Ovary (tissue), 3 donors: ENCODE measurements at regions not wholly inside any gene's neighbourhood (a gene's known extent, or its start where the extent isn't known, plus 50 kb on each side); places are given as distances from the start of the nearest gene placed in this dataset.

Experiments used
- EP300 ChIP-seq: sonication (generic); formaldehyde crosslinking; IDR thresholded peaks from one replicate; pipeline ENCODE4 v1.6.1; 2017; ENCODE audit warnings: antibody characterized with exemption
- TF ChIP-seq, protein P1 (sequence below), 3 donors: fragments of 450-650 bp in 2 of 3; fragments of 200-600 bp in 1 of 3; IDR thresholded peaks; one replicate each; pipeline versions ENCODE4 v1.5.1 to v1.8.0; 2016 to 2022; ENCODE audit warnings: antibody characterized with exemption in 3 of 3, mild to moderate bottlenecking in 1 of 3
- donor health status: DM: no; HTN: no; CAD: no.

DNA sequence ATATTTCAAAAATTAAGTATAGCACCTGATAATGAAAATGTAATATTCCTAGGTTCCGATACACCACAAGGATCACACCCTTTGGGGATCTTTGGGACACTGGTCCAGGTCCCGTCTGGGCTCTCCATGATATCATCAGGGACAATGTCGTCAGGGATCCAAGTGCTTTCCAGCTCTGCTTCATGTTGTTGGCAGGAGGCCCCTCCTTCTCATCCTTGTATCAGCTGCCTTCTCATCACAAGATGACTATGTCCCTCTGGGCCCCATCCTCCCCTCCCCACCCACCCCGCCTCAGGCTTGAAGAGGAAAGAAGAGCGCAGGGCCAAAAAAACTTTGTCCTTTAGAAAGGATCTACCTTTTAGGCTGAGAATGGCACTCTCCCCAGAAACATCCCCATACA lies 128.3 kb upstream of the KLF3 start:
- TF ChIP-seq EP300, result no peak
- TF ChIP-seq, protein P1, sequence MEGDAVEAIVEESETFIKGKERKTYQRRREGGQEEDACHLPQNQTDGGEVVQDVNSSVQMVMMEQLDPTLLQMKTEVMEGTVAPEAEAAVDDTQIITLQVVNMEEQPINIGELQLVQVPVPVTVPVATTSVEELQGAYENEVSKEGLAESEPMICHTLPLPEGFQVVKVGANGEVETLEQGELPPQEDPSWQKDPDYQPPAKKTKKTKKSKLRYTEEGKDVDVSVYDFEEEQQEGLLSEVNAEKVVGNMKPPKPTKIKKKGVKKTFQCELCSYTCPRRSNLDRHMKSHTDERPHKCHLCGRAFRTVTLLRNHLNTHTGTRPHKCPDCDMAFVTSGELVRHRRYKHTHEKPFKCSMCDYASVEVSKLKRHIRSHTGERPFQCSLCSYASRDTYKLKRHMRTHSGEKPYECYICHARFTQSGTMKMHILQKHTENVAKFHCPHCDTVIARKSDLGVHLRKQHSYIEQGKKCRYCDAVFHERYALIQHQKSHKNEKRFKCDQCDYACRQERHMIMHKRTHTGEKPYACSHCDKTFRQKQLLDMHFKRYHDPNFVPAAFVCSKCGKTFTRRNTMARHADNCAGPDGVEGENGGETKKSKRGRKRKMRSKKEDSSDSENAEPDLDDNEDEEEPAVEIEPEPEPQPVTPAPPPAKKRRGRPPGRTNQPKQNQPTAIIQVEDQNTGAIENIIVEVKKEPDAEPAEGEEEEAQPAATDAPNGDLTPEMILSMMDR (IDR thresholded peaks at IDR 0.05), result no peak
